ENCODE measurements at regions not wholly inside any gene's neighbourhood (a gene's known extent, or its start where the extent isn't known, plus 50 kb on each side); places are given as distances from the start of the nearest gene placed in this dataset.

- TF ChIP-seq CTCF (IDR thresholded peaks at IDR 0.05) (no peak), POLR2A (IDR thresholded peaks at IDR 0.05) (no peak)
Observed at GRCh38 chr17:13410214-13410613, 191.5 kb downstream of the HS3ST3A1 start.

Data from tibial nerve (tissue), 3 donors.